ENCODE measurements at regions not wholly inside any gene's neighbourhood (a gene's known extent, or its start where the extent isn't known, plus 50 kb on each side); places are given as distances from the start of the nearest gene placed in this dataset.

DNA sequence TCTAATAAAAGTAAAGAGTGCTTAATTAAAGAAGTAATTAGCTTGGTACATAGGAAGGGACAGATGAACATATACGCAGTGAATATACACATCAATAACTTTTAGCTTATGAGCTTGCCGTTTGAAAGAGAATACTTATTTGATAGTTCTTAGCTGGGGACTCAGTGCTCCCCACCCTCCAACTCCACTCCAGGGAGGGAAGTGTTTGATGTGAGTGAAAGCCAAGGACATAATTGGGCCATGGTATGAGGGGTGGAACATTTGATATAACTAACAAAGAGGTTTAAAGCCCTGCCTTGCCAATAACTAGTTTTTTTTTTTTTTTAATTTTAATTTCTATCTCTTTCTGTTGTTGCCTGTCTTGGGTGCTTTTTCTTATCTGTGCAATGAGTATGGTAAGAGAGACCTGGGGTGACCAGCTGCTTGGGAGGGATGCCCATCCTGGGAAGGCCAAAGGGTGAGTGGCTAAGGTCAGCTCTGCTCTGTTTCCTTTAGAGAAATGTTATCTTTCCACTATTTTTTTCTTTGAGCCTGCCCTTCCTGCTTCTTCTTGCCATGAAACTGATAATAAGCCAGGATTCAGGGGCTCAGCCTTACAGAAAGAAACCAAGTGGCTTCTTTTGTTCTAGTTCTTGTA lies 132.8 kb upstream of the CPSF6 start:
- Histone ChIP-seq H3K4me1 (ENCODE audit: low read depth) (peaks cover 17% of the 10 kb centered on the region), H3K36me3 (no peaks in the 10 kb centered on the region), H3K27me3 (no peaks in the 10 kb centered on the region), H3K27ac (no peak overlapping the region), H3K9me3 (ENCODE audit: low read depth) (no peaks in the 10 kb centered on the region), H3K4me3 (no peak overlapping the region)
- no peak for DNase-seq (ENCODE audit: low read depth in 1 of 2, low spot score in 1 of 2)
- TF ChIP-seq, protein P1, sequence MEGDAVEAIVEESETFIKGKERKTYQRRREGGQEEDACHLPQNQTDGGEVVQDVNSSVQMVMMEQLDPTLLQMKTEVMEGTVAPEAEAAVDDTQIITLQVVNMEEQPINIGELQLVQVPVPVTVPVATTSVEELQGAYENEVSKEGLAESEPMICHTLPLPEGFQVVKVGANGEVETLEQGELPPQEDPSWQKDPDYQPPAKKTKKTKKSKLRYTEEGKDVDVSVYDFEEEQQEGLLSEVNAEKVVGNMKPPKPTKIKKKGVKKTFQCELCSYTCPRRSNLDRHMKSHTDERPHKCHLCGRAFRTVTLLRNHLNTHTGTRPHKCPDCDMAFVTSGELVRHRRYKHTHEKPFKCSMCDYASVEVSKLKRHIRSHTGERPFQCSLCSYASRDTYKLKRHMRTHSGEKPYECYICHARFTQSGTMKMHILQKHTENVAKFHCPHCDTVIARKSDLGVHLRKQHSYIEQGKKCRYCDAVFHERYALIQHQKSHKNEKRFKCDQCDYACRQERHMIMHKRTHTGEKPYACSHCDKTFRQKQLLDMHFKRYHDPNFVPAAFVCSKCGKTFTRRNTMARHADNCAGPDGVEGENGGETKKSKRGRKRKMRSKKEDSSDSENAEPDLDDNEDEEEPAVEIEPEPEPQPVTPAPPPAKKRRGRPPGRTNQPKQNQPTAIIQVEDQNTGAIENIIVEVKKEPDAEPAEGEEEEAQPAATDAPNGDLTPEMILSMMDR (IDR thresholded peaks at IDR 0.05; ENCODE audit: low read depth, low read length) = no peak

DNA sequence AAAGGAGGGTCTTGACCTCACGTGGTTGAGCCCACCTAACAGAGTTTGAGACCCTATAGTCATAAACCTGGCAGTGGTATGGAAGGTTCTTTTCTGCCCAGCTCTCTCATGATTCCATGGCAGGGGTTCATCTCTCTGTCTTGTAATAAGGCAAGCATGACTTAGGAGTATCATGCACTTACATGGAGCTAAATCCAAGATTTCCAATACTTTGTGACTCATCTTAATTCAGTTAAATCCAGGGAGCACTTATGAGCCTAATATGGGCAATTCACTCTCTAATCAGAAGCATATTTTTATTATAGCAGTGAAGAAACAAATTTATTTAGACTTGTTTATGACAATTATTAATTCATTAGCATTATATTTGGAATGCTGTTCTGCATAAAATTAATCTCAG lies 131.8 kb upstream of the CPSF6 start:
- H3K4me1 ChIP-seq (ENCODE audit: low read depth) = peaks cover 17% of the 10 kb centered on the region
- DNase-seq (ENCODE audit: low read depth in 1 of 2, low spot score in 1 of 2) = no peak
- H3K9me3 ChIP-seq (ENCODE audit: low read depth) = no peaks in the 10 kb centered on the region
- no peaks in the 10 kb centered on the region for H3K27me3 ChIP-seq
- H3K4me3 ChIP-seq = no peak overlapping the region
- TF ChIP-seq, protein P1 (IDR thresholded peaks at IDR 0.05; ENCODE audit: low read depth, low read length) = no peak
- H3K27ac ChIP-seq = no peak overlapping the region
- no peaks in the 10 kb centered on the region for H3K36me3 ChIP-seq

DNA sequence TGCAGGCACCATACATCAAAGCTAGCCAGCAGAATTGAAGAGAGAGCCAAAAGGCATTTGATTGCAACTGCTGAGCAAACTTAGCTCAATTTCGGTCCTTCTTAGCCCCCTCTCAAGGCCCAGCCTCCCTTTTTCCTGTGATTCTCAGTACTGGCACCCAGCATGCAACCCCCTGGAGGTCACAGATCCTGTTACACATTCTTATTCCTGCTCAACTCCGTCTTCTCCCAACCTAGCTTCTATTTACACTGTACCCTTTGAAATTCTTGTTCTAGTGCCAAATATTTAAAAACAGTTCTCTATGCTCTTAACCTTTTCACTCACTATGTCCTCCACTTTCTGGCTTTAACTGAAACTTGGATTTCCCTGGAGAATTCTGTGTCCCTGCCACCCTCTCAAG lies 131.3 kb upstream of the CPSF6 start:
- DNase-seq (ENCODE audit: low read depth in 1 of 2, low spot score in 1 of 2) = peak in 1 of 2 donors; percentile 43
- TF ChIP-seq, protein P1 (IDR thresholded peaks at IDR 0.05; ENCODE audit: low read depth, low read length) = no peak
- H3K4me1 ChIP-seq (ENCODE audit: low read depth) = peaks cover 17% of the 10 kb centered on the region
- H3K27me3 ChIP-seq = no peaks in the 10 kb centered on the region
- no peak overlapping the region for H3K4me3 ChIP-seq
- H3K9me3 ChIP-seq (ENCODE audit: low read depth) = no peaks in the 10 kb centered on the region
- H3K36me3 ChIP-seq = no peaks in the 10 kb centered on the region
- H3K27ac ChIP-seq = no peak overlapping the region

DNA sequence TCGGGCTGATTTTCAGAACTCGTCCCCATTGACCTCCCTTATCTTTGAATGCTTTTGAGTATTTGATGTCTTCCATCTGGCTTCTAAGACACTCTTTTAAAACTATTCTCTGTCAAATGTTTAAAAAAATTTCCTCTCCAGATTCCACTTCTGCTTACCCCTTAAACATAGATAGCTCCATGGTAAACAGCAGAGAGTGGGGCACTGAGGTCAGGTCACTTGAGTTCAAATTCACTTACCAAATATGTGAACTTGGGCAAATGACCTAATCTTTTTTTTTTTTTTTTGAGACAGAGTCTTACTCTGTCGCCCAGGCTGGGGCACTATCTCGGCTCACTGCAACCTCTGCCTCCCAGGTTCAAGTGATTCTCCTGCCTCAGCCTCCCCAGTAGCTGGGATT lies 126.8 kb upstream of the CPSF6 start:
- TF ChIP-seq, protein P1 (IDR thresholded peaks at IDR 0.05; ENCODE audit: low read depth, low read length) = no peak
- H3K4me1 ChIP-seq (ENCODE audit: low read depth) = peaks cover 7% of the 10 kb centered on the region
- H3K9me3 ChIP-seq (ENCODE audit: low read depth) = no peaks in the 10 kb centered on the region
- no peak overlapping the region for H3K4me3 ChIP-seq
- no peak overlapping the region for H3K27ac ChIP-seq
- no peak for DNase-seq (ENCODE audit: low read depth in 1 of 2, low spot score in 1 of 2)
- no peaks in the 10 kb centered on the region for H3K27me3 ChIP-seq
- no peaks in the 10 kb centered on the region for H3K36me3 ChIP-seq

DNA sequence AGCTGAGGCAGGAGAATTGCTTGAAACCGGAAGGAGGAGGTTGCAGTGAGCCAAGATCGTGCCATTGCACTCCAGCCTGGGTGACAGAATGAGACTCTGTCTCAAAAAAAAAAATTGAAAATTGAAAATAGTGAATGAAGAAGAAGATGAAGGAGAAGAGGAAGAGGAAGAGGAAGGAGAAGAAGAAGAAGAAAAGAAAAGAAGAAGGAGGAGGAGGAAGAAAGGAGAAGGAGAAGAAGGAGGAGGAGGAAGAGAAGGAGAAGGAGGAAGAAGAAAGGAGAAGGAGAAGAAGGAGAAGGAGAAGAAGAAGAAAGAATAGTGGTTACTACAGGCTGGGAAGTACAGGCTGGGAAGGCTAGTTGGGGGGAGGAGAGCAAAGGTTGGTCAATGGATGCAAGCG lies 124.3 kb upstream of the CPSF6 start:
- Histone ChIP-seq H3K27ac (no peak overlapping the region), H3K27me3 (no peaks in the 10 kb centered on the region), H3K9me3 (ENCODE audit: low read depth) (no peaks in the 10 kb centered on the region), H3K4me3 (no peak overlapping the region), H3K4me1 (ENCODE audit: low read depth) (no peaks in the 10 kb centered on the region), H3K36me3 (no peaks in the 10 kb centered on the region)
- TF ChIP-seq, protein P1 (IDR thresholded peaks at IDR 0.05; ENCODE audit: low read depth, low read length) = no peak
- no peak for DNase-seq (ENCODE audit: low read depth in 1 of 2, low spot score in 1 of 2)
